Endothelial cell of umbilical vein (primary cell): ENCODE measurements at regions not wholly inside any gene's neighbourhood (a gene's known extent, or its start where the extent isn't known, plus 50 kb on each side); places are given as distances from the start of the nearest gene placed in this dataset.

Experiments used
- BruUV-seq: library from RNA; stranded (reverse); fragments of 400-500 nt; replicated peaks from 2 replicates; lab custom pipeline; 2021; lab: Mats Ljungman, UMichigan
- CTCF ChIA-PET: fragments of 300-600, 350-600 bp; sonication (Branson Sonifier 250); formaldehyde crosslinking; loops from one replicate; lab custom pipeline; 2021; ENCODE audit warnings: antibody characterized with exemption, inconsistent platforms; lab: Charles Lee
- POLR2A ChIA-PET: fragments of 300-600, 350-600 bp; sonication (Branson Sonifier 250); formaldehyde crosslinking; loops from one replicate; lab custom pipeline; 2021; ENCODE audit warnings: antibody characterized with exemption, inconsistent platforms; lab: Charles Lee
- DNase-seq: peaks from one replicate; pipeline ENCODE4 v3.0.0-alpha.2; 2011; ENCODE audit warnings: low read depth, low spot score
- FAIRE-seq: peaks from 2 replicates; lab custom pipeline; 2011; peaks lifted over from hg19 to GRCh38; lab: Jason Lieb, UNC
- H2AFZ ChIP-seq: 2 replicates; pipeline ENCODE4 v1.6.0; 2012; ENCODE audit warnings: low read depth, low read length, control low read depth, inconsistent platforms
- H3K27ac ChIP-seq: 2 replicates; pipeline ENCODE4 v1.5.1; 2011; ENCODE audit warnings: low read depth, mild to moderate bottlenecking, control low read depth, low read length, moderate library complexity; ENCODE audit not compliant: insufficient read depth
- H3K27me3 ChIP-seq, 2 experiments: 2 replicates each; pipeline versions ENCODE4 v1.6.0 to v1.6.1; 2011; ENCODE audit warnings: low read length in 2 of 2, mixed read lengths in 1 of 2; ENCODE audit not compliant: control insufficient read depth in 2 of 2, insufficient read depth in 2 of 2
- H3K36me3 ChIP-seq, 2 experiments: 2 replicates in 1 of 2; 3 replicates in 1 of 2; pipeline ENCODE4 v1.5.1; 2011; ENCODE audit warnings: low read length in 2 of 2, mild to moderate bottlenecking in 1 of 2, moderate library complexity in 1 of 2; ENCODE audit not compliant: control insufficient read depth in 2 of 2, insufficient read depth in 2 of 2; ENCODE audit errors: extremely low read depth in 1 of 2
- H3K4me1 ChIP-seq: 3 replicates; pipeline ENCODE4 v1.5.1; 2011; ENCODE audit warnings: mild to moderate bottlenecking, low read length; ENCODE audit not compliant: control insufficient read depth, insufficient read depth; ENCODE audit errors: extremely low read depth
- H3K4me2 ChIP-seq: 2 replicates; pipeline ENCODE4 v1.6.1; 2011; ENCODE audit warnings: low read length, control low read depth, mixed read lengths; ENCODE audit not compliant: insufficient read depth
- H3K4me3 ChIP-seq, 3 experiments: fragments of 200-600 bp in 1 of 3; sonication (generic), shearing (Covaris generic) in 1 of 3; replicated peaks in 1 of 3; 2 replicates each; pipeline ENCODE4 v1.5.1; 2011 to 2016; ENCODE audit warnings: control low read depth in 3 of 3, low read length in 3 of 3, mild to moderate bottlenecking in 2 of 3, inconsistent platforms in 1 of 3, low read depth in 1 of 3, moderate library complexity in 1 of 3; ENCODE audit not compliant: insufficient read depth in 1 of 3
- H3K79me2 ChIP-seq: 2 replicates; pipeline ENCODE4 v1.6.0; 2012; ENCODE audit warnings: low read length, inconsistent platforms; ENCODE audit not compliant: control insufficient read depth, insufficient read depth
- H3K9ac ChIP-seq: replicated peaks from 2 replicates; pipeline ENCODE3; 2011; ENCODE audit warnings: low read length, control low read depth; ENCODE audit not compliant: insufficient read depth; ENCODE audit errors: extremely low read depth
- H3K9me1 ChIP-seq: replicated peaks from 3 replicates; pipeline ENCODE4 v1.6.0; 2011; ENCODE audit warnings: mild to moderate bottlenecking, low read length; ENCODE audit not compliant: control insufficient read depth, insufficient read depth; ENCODE audit errors: extremely low read depth
- H3K9me3 ChIP-seq: replicated peaks from 2 replicates; pipeline ENCODE4 v1.5.1; 2012; ENCODE audit warnings: low read length, inconsistent platforms; ENCODE audit not compliant: control insufficient read depth, insufficient read depth
- H4K20me1 ChIP-seq: replicated peaks from 2 replicates; pipeline ENCODE3; 2011; ENCODE audit warnings: mild to moderate bottlenecking, low read length; ENCODE audit not compliant: control insufficient read depth, insufficient read depth; ENCODE audit errors: extremely low read depth
- CTCF ChIP-seq, 2 donors: IDR thresholded peaks; 1 replicate in 1 of 2; 2 replicates in 1 of 2; pipeline ENCODE4 v1.5.1; 2011; ENCODE audit warnings: low read length in 2 of 2, mild to moderate bottlenecking in 2 of 2, moderate library complexity in 2 of 2, control low read depth in 1 of 2, inconsistent platforms in 1 of 2, low read depth in 1 of 2; ENCODE audit not compliant: insufficient read depth in 1 of 2; ENCODE audit errors: extremely low read depth in 1 of 2
- EZH2 ChIP-seq: IDR thresholded peaks from 2 replicates; pipeline ENCODE4 v1.6.1; 2012; ENCODE audit warnings: borderline replicate concordance, low read depth, mild to moderate bottlenecking, moderate library complexity, low read length, inconsistent platforms; ENCODE audit not compliant: severe bottlenecking
- FOS ChIP-seq: IDR thresholded peaks from 2 replicates; pipeline ENCODE4 v1.6.1; 2011; ENCODE audit warnings: mild to moderate bottlenecking, low read length, moderate library complexity, borderline replicate concordance; ENCODE audit not compliant: insufficient read depth
- GATA2 ChIP-seq: IDR thresholded peaks from 2 replicates; pipeline ENCODE4 v1.7.0; 2011; ENCODE audit warnings: low read depth, mild to moderate bottlenecking, moderate library complexity, mixed read lengths, low read length; ENCODE audit not compliant: insufficient read length, insufficient read depth
- JUN ChIP-seq: IDR thresholded peaks from 2 replicates; pipeline ENCODE4 v1.6.1; 2011; ENCODE audit warnings: borderline replicate concordance, low read depth; ENCODE audit not compliant: insufficient read length, insufficient read depth
- MAX ChIP-seq: IDR thresholded peaks from 2 replicates; pipeline ENCODE4 v1.6.1; 2011; ENCODE audit not compliant: insufficient read depth, insufficient read length
- MYC ChIP-seq: IDR thresholded peaks from one replicate; pipeline ENCODE4 v1.6.1; 2011; ENCODE audit warnings: mild to moderate bottlenecking, low read depth, low read length
- POLR2A ChIP-seq: IDR thresholded peaks from 2 replicates; pipeline ENCODE4 v1.6.1; 2012; ENCODE audit warnings: low read depth, mild to moderate bottlenecking, control low read depth, low read length
- POLR2AphosphoS5 ChIP-seq: IDR thresholded peaks from 2 replicates; pipeline ENCODE4 v1.6.1; 2012; ENCODE audit warnings: low read depth, mild to moderate bottlenecking, control low read depth, low read length, moderate library complexity; ENCODE audit not compliant: insufficient read depth
- dilution Hi-C: fragments of 300-500 bp; cut with MboI; formaldehyde crosslinking; loops from one replicate; pipeline ENCODE4 v1.15.0; 2019; ENCODE audit warnings: low sequenced_read_pairs; ENCODE audit not compliant: extremely low pct_ligation_motif_present
- intact Hi-C: fragments of 100-400 bp; cut with micrococcal nuclease; formaldehyde crosslinking; loops from one replicate; pipeline ENCODE4 v1.10.0; 2022

- dilution Hi-C loops (no loop called here), intact Hi-C loops (no loop called here)
- no TSS peak for BruUV-seq
- TF ChIP-seq FOS (no peak), MYC (no peak), CTCF (IDR thresholded peaks at IDR 0.05; ENCODE audit: extremely low read depth in 1 of 2, insufficient read depth in 1 of 2, low read depth in 1 of 2, low read length in 2 of 2) (no peak), EZH2 (no peak), POLR2AphosphoS5 (no peak)
- ChIA-PET CTCF (interaction anchor here (1.0 kb wide), 1 partner anchor 32 kb away, joined by 3 read pairs; no protein-coding TSS in a partner anchor), POLR2A (no interaction called here)
- no peaks in the 10 kb centered on the region for H4K20me1 ChIP-seq
- no peak overlapping the region for H3K27ac ChIP-seq
- no peak overlapping the region for H2AFZ ChIP-seq
- H3K9me1 ChIP-seq = no peaks in the 10 kb centered on the region
- DNase-seq (no peak), FAIRE-seq (no peak)
- H3K79me2 ChIP-seq = no peaks in the 10 kb centered on the region
- H3K36me3 ChIP-seq = no peaks in the 10 kb centered on the region
- H3K4me1 ChIP-seq = no peaks in the 10 kb centered on the region
- no peaks in the 10 kb centered on the region for H3K9me3 ChIP-seq
- H3K27me3 ChIP-seq = no peaks in the 10 kb centered on the region
- no peak overlapping the region for H3K4me2 ChIP-seq
- no peak overlapping the region for H3K4me3 ChIP-seq
- no peak overlapping the region for H3K9ac ChIP-seq
Observed at GRCh38 chr7:17580141-17580540, 281.7 kb downstream of the AHR start.

- no peaks in the 10 kb centered on the region for H3K9me1 ChIP-seq
- H3K4me3 ChIP-seq = no peak overlapping the region
- dilution Hi-C loops (no loop called here), intact Hi-C loops (no loop called here)
- FAIRE-seq (no peak), DNase-seq (no peak)
- ChIA-PET POLR2A (no interaction called here), CTCF (interaction anchor here (1.0 kb wide), 1 partner anchor 32 kb away, joined by 3 read pairs; no protein-coding TSS in a partner anchor)
- no peak for TF ChIP-seq EZH2
- TF ChIP-seq POLR2AphosphoS5 = no peak
- TF ChIP-seq POLR2A = no peak
- no peak for TF ChIP-seq FOS
- no peak for TF ChIP-seq GATA2
- no peak for TF ChIP-seq MAX
- TF ChIP-seq JUN = no peak
- TF ChIP-seq MYC = no peak
- no peaks in the 10 kb centered on the region for H3K4me1 ChIP-seq
- no peak overlapping the region for H3K9ac ChIP-seq
- H3K27ac ChIP-seq = no peak overlapping the region
- no peaks in the 10 kb centered on the region for H3K9me3 ChIP-seq
- no peaks in the 10 kb centered on the region for H3K27me3 ChIP-seq
- H4K20me1 ChIP-seq = no peaks in the 10 kb centered on the region
- H2AFZ ChIP-seq = no peak overlapping the region
- no TSS peak for BruUV-seq
- H3K36me3 ChIP-seq = no peaks in the 10 kb centered on the region
- no peaks in the 10 kb centered on the region for H3K79me2 ChIP-seq
- H3K4me2 ChIP-seq = no peak overlapping the region
Observed at GRCh38 chr7:17580856-17581255, 282.4 kb downstream of the AHR start.
